GM23338 (cell line): ENCODE measurements at regions not wholly inside any gene's neighbourhood (a gene's known extent, or its start where the extent isn't known, plus 50 kb on each side); places are given as distances from the start of the nearest gene placed in this dataset.

Source experiments
- ATAC-seq: fragments of 200-7000 bp; cut with Tn5 transposase; 3 replicates; pipeline ENCODE4 v1.9.1; 2020
- DNase-seq: peaks from one replicate; pipeline ENCODE4 v3.0.0-alpha.2; 2015; ENCODE audit warnings: low spot score
- H2AFZ ChIP-seq: fragments of 200-600 bp; sonication (generic); 2 replicates; pipeline ENCODE4 v1.8.0; 2016; ENCODE audit warnings: antibody characterized with exemption, mild to moderate bottlenecking, moderate library complexity
- H3F3A ChIP-seq: fragments of 200-600 bp; sonication (generic); replicated peaks from 2 replicates; pipeline ENCODE4 v1.8.0; 2017; ENCODE audit warnings: antibody characterized with exemption, mixed run types, low read depth
- H3K27ac ChIP-seq: fragments of 200-600 bp; sonication (generic); 2 replicates; pipeline ENCODE4 v1.6.1; 2016; ENCODE audit warnings: low read depth
- H3K27me3 ChIP-seq: fragments of 200-600 bp; sonication (generic); 2 replicates; pipeline ENCODE4 v1.8.0; 2016; ENCODE audit warnings: mild to moderate bottlenecking, mixed run types, moderate library complexity; ENCODE audit not compliant: insufficient read depth
- H3K36me3 ChIP-seq: fragments of 200-600 bp; sonication (generic); 2 replicates; pipeline ENCODE4 v1.8.0; 2016; ENCODE audit warnings: mild to moderate bottlenecking; ENCODE audit not compliant: insufficient read depth
- H3K4me1 ChIP-seq: fragments of 200-600 bp; sonication (generic); 2 replicates; pipeline ENCODE4 v1.8.0; 2016; ENCODE audit warnings: mild to moderate bottlenecking, moderate library complexity; ENCODE audit not compliant: insufficient read depth
- H3K4me2 ChIP-seq: fragments of 200-600 bp; sonication (generic); 2 replicates; pipeline ENCODE4 v1.7.1; 2017; ENCODE audit warnings: mixed run types
- H3K4me3 ChIP-seq: fragments of 200-600 bp; sonication (generic); 2 replicates; pipeline ENCODE4 v1.6.1; 2016; ENCODE audit warnings: mixed run types
- H3K79me2 ChIP-seq: fragments of 200-600 bp; sonication (generic); replicated peaks from 2 replicates; pipeline ENCODE4 v1.8.0; 2017; ENCODE audit warnings: mild to moderate bottlenecking; ENCODE audit not compliant: insufficient read depth
- H3K9me2 ChIP-seq: fragments of 200-600 bp; sonication (generic); 2 replicates; pipeline ENCODE4 v1.8.0; 2017; ENCODE audit not compliant: insufficient read depth
- H4K20me1 ChIP-seq: fragments of 200-600 bp; sonication (generic); replicated peaks from 2 replicates; pipeline ENCODE4 v1.8.0; 2017; ENCODE audit warnings: mild to moderate bottlenecking; ENCODE audit not compliant: insufficient read depth
- H3K27ac Mint-ChIP-seq: 2 replicates; pipeline ENCODE4 v1.8.0; 2020; ENCODE audit warnings: inconsistent platforms, mild to moderate bottlenecking, moderate library complexity, mixed read lengths
- H3K27me3 Mint-ChIP-seq: 3 replicates; pipeline ENCODE4 v1.8.0; 2022; ENCODE audit warnings: low read depth, mild to moderate bottlenecking, moderate library complexity, mixed read lengths, inconsistent platforms; ENCODE audit not compliant: insufficient read depth, poor library complexity
- H3K36me3 Mint-ChIP-seq: 3 replicates; pipeline ENCODE4 v1.8.0; 2021; ENCODE audit warnings: low read depth, mild to moderate bottlenecking, inconsistent platforms, moderate library complexity, mixed read lengths
- H3K4me1 Mint-ChIP-seq: 3 replicates; pipeline ENCODE4 v1.8.0; 2020; ENCODE audit warnings: mild to moderate bottlenecking, inconsistent platforms, mixed read lengths
- H3K4me3 Mint-ChIP-seq: 3 replicates; pipeline ENCODE4 v1.8.0; 2021; ENCODE audit warnings: moderate library complexity, mild to moderate bottlenecking, inconsistent platforms, mixed read lengths
- H3K9me3 Mint-ChIP-seq: 3 replicates; pipeline ENCODE4 v1.8.0; 2020; ENCODE audit warnings: moderate library complexity, mild to moderate bottlenecking, inconsistent platforms, mixed read lengths
- ETS1 ChIP-seq: IDR thresholded peaks from 2 replicates; pipeline ENCODE4 v1.6.1; 2016; ENCODE audit warnings: antibody characterized with exemption
- EZH2phosphoT487 ChIP-seq: fragments of 200-600 bp; sonication (generic); IDR thresholded peaks from one replicate; pipeline ENCODE4 v1.8.1; 2018; ENCODE audit warnings: antibody characterized with exemption; ENCODE audit not compliant: unreplicated experiment
- NANOG ChIP-seq: IDR thresholded peaks from 2 replicates; pipeline ENCODE4 v1.6.1; 2016; ENCODE audit warnings: antibody characterized with exemption, borderline replicate concordance
- REST ChIP-seq: IDR thresholded peaks from one replicate; pipeline ENCODE4 v1.6.1; 2018; ENCODE audit warnings: antibody characterized with exemption; ENCODE audit not compliant: unreplicated experiment
- ZNF462 ChIP-seq: fragments of 250-450 bp; sonication (Bioruptor Pico); IDR thresholded peaks from 2 replicates; pipeline ENCODE4 v1.5.0; 2020; ENCODE audit warnings: mild to moderate bottlenecking, moderate library complexity

- DNase-seq (peak; percentile 17), ATAC-seq (no peak)
- TF ChIP-seq NANOG (no peak), REST (no peak), ZNF462 (CRISPR knock-in tag) (no peak), ETS1 (no peak), EZH2phosphoT487 (no peak)
- H3K27ac Mint-ChIP-seq, result no peak overlapping the region
- no peaks in the 10 kb centered on the region for H3F3A ChIP-seq
- H3K27ac ChIP-seq, result no peak overlapping the region
- no peaks in the 10 kb centered on the region for H3K27me3 Mint-ChIP-seq
- H3K4me3 Mint-ChIP-seq, result no peak overlapping the region
- H3K27me3 ChIP-seq, result no peaks in the 10 kb centered on the region
- H3K4me2 ChIP-seq, result no peak overlapping the region
- H3K4me1 Mint-ChIP-seq, result no peaks in the 10 kb centered on the region
- H3K4me1 ChIP-seq, result no peaks in the 10 kb centered on the region
- no peaks in the 10 kb centered on the region for H3K36me3 Mint-ChIP-seq
- 0 out of 2 replicates have a peak, but pooled peaks cover 9% of the 10 kb centered on the region for H3K36me3 ChIP-seq
- no peak overlapping the region for H2AFZ ChIP-seq
- H3K9me3 Mint-ChIP-seq, result peaks cover 15% of the 10 kb centered on the region
- no peak overlapping the region for H3K4me3 ChIP-seq
- H3K79me2 ChIP-seq, result no peaks in the 10 kb centered on the region
- no peaks in the 10 kb centered on the region for H3K9me2 ChIP-seq
- H4K20me1 ChIP-seq, result no peaks in the 10 kb centered on the region
Measured at GRCh38 chr14:76654573-76655108, 106.6 kb upstream of the VASH1 start.
